ENCODE measurements at regions not wholly inside any gene's neighbourhood (a gene's known extent, or its start where the extent isn't known, plus 50 kb on each side); places are given as distances from the start of the nearest gene placed in this dataset.

DNA sequence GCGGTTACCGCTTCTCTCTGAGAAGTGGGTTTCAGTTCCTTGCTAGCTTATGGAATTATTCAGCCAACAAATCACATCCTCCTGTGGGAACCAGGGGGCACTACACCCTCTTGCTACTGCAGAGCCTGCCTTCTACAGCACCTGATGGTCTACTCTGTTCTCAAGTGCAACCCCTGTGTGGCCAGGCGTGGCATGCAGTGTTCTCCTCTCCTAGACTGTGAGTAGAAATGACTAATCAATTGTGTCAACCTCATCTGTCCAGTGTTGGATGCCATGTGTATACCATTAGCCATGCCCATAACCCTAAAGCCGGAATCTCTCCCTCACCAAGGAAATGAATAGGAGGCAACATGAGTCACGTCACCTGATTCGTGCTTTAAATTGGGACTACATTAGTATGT is 117.2 kb upstream of the LIFR start:
- Histone ChIP-seq H3K9ac (replicated peaks in 1 of 4; ENCODE audit: extremely low read depth in 1 of 4, low read depth in 3 of 4, low read length in 3 of 4) (no peak overlapping the region), H3K23me2 (ENCODE audit: low read depth, low read length) (no peaks in the 10 kb centered on the region), H3K27ac (ENCODE audit: low read depth, low read length) (no peak overlapping the region), H3K79me2 (ENCODE audit: control insufficient read depth in 1 of 2, insufficient read depth in 2 of 2, low read length in 2 of 2) (no peaks in the 10 kb centered on the region), H3K4me1 (replicated peaks in 1 of 4; ENCODE audit: control insufficient read depth in 3 of 4, insufficient read depth in 4 of 4, low read length in 3 of 4) (no peaks in the 10 kb centered on the region), H2AFZ (ENCODE audit: low read length) (no peak overlapping the region), H3K27me3 (replicated peaks in 1 of 4; ENCODE audit: control insufficient read depth in 3 of 4, extremely low read depth in 1 of 4, insufficient read depth in 3 of 4, low read length in 3 of 4) (no peaks in the 10 kb centered on the region), H4K20me1 (replicated peaks in 1 of 2; ENCODE audit: control insufficient read depth in 1 of 2, insufficient read depth in 2 of 2, low read length in 2 of 2) (no peaks in the 10 kb centered on the region), H4K5ac (ENCODE audit: insufficient read length, low read depth, low read length) (no peak overlapping the region), H3K4ac (replicated peaks; ENCODE audit: insufficient read length, low read depth, low read length) (no peak overlapping the region), H2BK20ac (ENCODE audit: low read length) (no peak overlapping the region), H2BK12ac (ENCODE audit: low read depth, low read length) (no peak overlapping the region), H3K56ac (replicated peaks; ENCODE audit: insufficient read length, low read depth, low read length) (no peak overlapping the region), H3K79me1 (ENCODE audit: low read depth, low read length) (no peaks in the 10 kb centered on the region), H3K14ac (ENCODE audit: insufficient read length) (no peak overlapping the region), H3K36me3 (ENCODE audit: control insufficient read depth in 2 of 4, insufficient read depth in 4 of 4, low read length in 3 of 4) (no peaks in the 10 kb centered on the region), H3K4me3 (ENCODE audit: extremely low read depth in 1 of 4, insufficient read depth in 2 of 4, low read depth in 3 of 4, low read length in 4 of 4) (no peak overlapping the region), H2BK120ac (replicated peaks; ENCODE audit: low read depth, low read length) (no peak overlapping the region), H2BK15ac (ENCODE audit: low read length) (no peak overlapping the region), H3K23ac (ENCODE audit: insufficient read length) (no peak overlapping the region), H2BK5ac (ENCODE audit: low read depth, low read length) (no peak overlapping the region), H3K9me3 (ENCODE audit: insufficient read depth in 2 of 2, low read depth in 1 of 2, low read length in 1 of 2) (no peaks in the 10 kb centered on the region), H2AK5ac (ENCODE audit: low read depth, low read length) (no peak overlapping the region), H3K18ac (ENCODE audit: extremely low read depth, low read length) (no peak overlapping the region), H4K8ac (ENCODE audit: extremely low read depth, insufficient read depth, low read length) (no peak overlapping the region), H4K91ac (replicated peaks; ENCODE audit: insufficient read length, low read length) (no peak overlapping the region), H3K4me2 (ENCODE audit: insufficient read depth in 1 of 2, low read depth in 2 of 2, low read length in 2 of 2) (no peak overlapping the region)
- TF ChIP-seq CTCF (IDR thresholded peaks at IDR 0.05; ENCODE audit: control extremely low read depth in 1 of 3, insufficient read depth in 1 of 3, low read depth in 1 of 3, low read length in 3 of 3) (peak; percentile 38 to 66 (median 55)), RAD21 (IDR thresholded peaks at IDR 0.05 in 1 of 2, conservative IDR thresholded peaks at IDR 0.05 in 1 of 2; ENCODE audit: low read depth in 2 of 2, low read length in 2 of 2) (peak; percentile 62 to 72), ATF2 (IDR thresholded peaks at IDR 0.05; ENCODE audit: low read length) (no peak)
- FAIRE-seq: peak; percentile 57
- POLR2A ChIA-PET (ENCODE audit: partially characterized antibody): no interaction called here
- DNase-seq (ENCODE audit: low read depth in 1 of 2, low spot score in 2 of 2): no peak
- CTCF ChIA-PET (ENCODE audit: partially characterized antibody): interaction anchor here (0.6 to 4.0 kb wide), 21 partner anchors 9 to 535 kb away, joined by 3 to 32 read pairs (median 4); no protein-coding TSS in a partner anchor
- WGBS, 2 experiments (ENCODE audit: extremely low coverage in 1 of 2, insufficient coverage in 1 of 2, insufficient read length in 1 of 2, insufficient replicate concordance in 2 of 2, low coverage in 1 of 2, low lambda C conversion rate in 2 of 2, missing lambda C conversion rate in 1 of 2): 96% methylated on average over 6 of the region's 6 CpGs; no CpG with 5 or more reads in 1 of the 2 experiments

All from H1 (cell line).